Liver (tissue), 8 donors: ENCODE measurements at regions not wholly inside any gene's neighbourhood (a gene's known extent, or its start where the extent isn't known, plus 50 kb on each side); places are given as distances from the start of the nearest gene placed in this dataset.

Experiments used
- DNase-seq: peaks from one replicate; pipeline ENCODE4 v3.0.0-alpha.2; 2017; ENCODE audit warnings: low spot score
- H3K27ac ChIP-seq, 2 donors: one replicate each; pipeline ENCODE4 v1.7.0; 2013; ENCODE audit warnings: inconsistent platforms in 2 of 2, low read length in 2 of 2, control low read depth in 1 of 2, low read depth in 1 of 2, mild to moderate bottlenecking in 1 of 2
- H3K27me3 ChIP-seq, 4 donors: one replicate each; pipeline versions ENCODE4 v1.6.1 to v1.7.0; 2013; ENCODE audit warnings: low read length in 3 of 4, inconsistent platforms in 1 of 4, mild to moderate bottlenecking in 1 of 4, moderate library complexity in 1 of 4; ENCODE audit not compliant: control insufficient read depth in 4 of 4, insufficient read depth in 4 of 4
- H3K36me3 ChIP-seq, 4 donors: one replicate each; pipeline versions ENCODE4 v1.6.1 to v1.7.0; 2013; ENCODE audit warnings: low read length in 3 of 4, mild to moderate bottlenecking in 3 of 4, low read depth in 1 of 4, moderate library complexity in 1 of 4; ENCODE audit not compliant: control insufficient read depth in 4 of 4, insufficient read depth in 3 of 4
- H3K4me1 ChIP-seq, 4 donors: one replicate each; pipeline versions ENCODE4 v1.6.1 to v1.7.0; 2013; ENCODE audit warnings: low read length in 3 of 4, mild to moderate bottlenecking in 3 of 4, moderate library complexity in 1 of 4; ENCODE audit not compliant: control insufficient read depth in 4 of 4, insufficient read depth in 4 of 4
- H3K4me3 ChIP-seq, 3 donors: one replicate each; pipeline versions ENCODE4 v1.6.1 to v1.7.0; 2013; ENCODE audit warnings: low read length in 3 of 3, control low read depth in 1 of 3, low read depth in 1 of 3, mild to moderate bottlenecking in 1 of 3
- H3K9ac ChIP-seq, 2 donors: one replicate each; pipeline ENCODE4 v1.7.0; 2013; ENCODE audit warnings: low read length in 2 of 2, mild to moderate bottlenecking in 2 of 2, moderate library complexity in 2 of 2, control low read depth in 1 of 2, low read depth in 1 of 2
- H3K9me3 ChIP-seq, 4 donors: one replicate each; pipeline versions ENCODE4 v1.6.1 to v1.7.0; 2013; ENCODE audit warnings: low read length in 3 of 4; ENCODE audit not compliant: control insufficient read depth in 4 of 4
- ATF3 ChIP-seq: IDR thresholded peaks from 2 replicates; pipeline ENCODE4 v1.6.1; 2016; ENCODE audit warnings: antibody characterized with exemption
- CTCF ChIP-seq: fragments of 150-350 bp; IDR thresholded peaks from 2 replicates; pipeline ENCODE4 v1.5.1; 2017; ENCODE audit warnings: improper control_type of control experiment, low read depth, low read length; ENCODE audit not compliant: missing input control
- FOXA1 ChIP-seq: IDR thresholded peaks from 2 replicates; pipeline ENCODE4 v1.6.1; 2016; ENCODE audit warnings: antibody characterized with exemption
- FOXA2 ChIP-seq: IDR thresholded peaks from 2 replicates; pipeline ENCODE4 v1.6.1; 2016; ENCODE audit warnings: antibody characterized with exemption
- HNF4A ChIP-seq, 2 donors: conservative IDR thresholded peaks; 2 replicates each; pipeline ENCODE4 v1.6.1; 2016; ENCODE audit warnings: antibody characterized with exemption in 2 of 2, mild to moderate bottlenecking in 2 of 2
- HNF4G ChIP-seq: IDR thresholded peaks from 2 replicates; pipeline ENCODE4 v1.6.1; 2016; ENCODE audit warnings: antibody characterized with exemption
- JUND ChIP-seq, 2 donors: IDR thresholded peaks; 2 replicates each; pipeline ENCODE4 v1.6.1; 2016; ENCODE audit warnings: antibody characterized with exemption in 2 of 2
- MAX ChIP-seq: IDR thresholded peaks from 2 replicates; pipeline ENCODE4 v1.6.1; 2016; ENCODE audit warnings: antibody characterized with exemption
- NR2F2 ChIP-seq: IDR thresholded peaks from 2 replicates; pipeline ENCODE4 v1.6.1; 2016; ENCODE audit warnings: antibody characterized with exemption
- RAD21 ChIP-seq, 2 donors: IDR thresholded peaks; 2 replicates each; pipeline ENCODE4 v1.6.1; 2016; ENCODE audit warnings: antibody characterized with exemption in 2 of 2, mild to moderate bottlenecking in 2 of 2
- REST ChIP-seq: IDR thresholded peaks from 2 replicates; pipeline ENCODE4 v1.6.1; 2016; ENCODE audit warnings: antibody characterized with exemption, mild to moderate bottlenecking
- RXRA ChIP-seq, 2 donors: IDR thresholded peaks; 2 replicates each; pipeline ENCODE4 v1.6.1; 2017 to 2018; ENCODE audit warnings: antibody characterized with exemption in 2 of 2, mild to moderate bottlenecking in 1 of 2
- SP1 ChIP-seq: IDR thresholded peaks from 2 replicates; pipeline ENCODE4 v1.6.1; 2018; ENCODE audit warnings: antibody characterized with exemption, mild to moderate bottlenecking
- YY1 ChIP-seq: IDR thresholded peaks from 2 replicates; pipeline ENCODE4 v1.6.1; 2016; ENCODE audit warnings: antibody characterized with exemption, mild to moderate bottlenecking
- ZBTB33 ChIP-seq: IDR thresholded peaks from 2 replicates; pipeline ENCODE4 v1.6.1; 2016; ENCODE audit warnings: antibody characterized with exemption
- WGBS: extraction: QIAGEN DNeasy Blood & Tissue Kit; methylation state at CpG from one replicate; pipeline ENCODE4 v1.1.7; 2013; 5-methylcytosine and 5-hydroxymethylcytosine counted together
- donor health status: healthy.
- donor health status: healthy.
- donor health status: healthy.
- donor health status: healthy.
- donor health status: healthy.

GRCh38 chr17:79272666-79273219 is 198.1 kb downstream of the ENGASE start:
- Histone ChIP-seq H3K9ac (no peak overlapping the region), H3K9me3 (no peaks in the 10 kb centered on the region), H3K36me3 (no peaks in the 10 kb centered on the region), H3K27me3 (peaks cover 0 to 2% (median 0%) of the 10 kb centered on the region in 4 donors), H3K4me1 (peaks cover 0 to 16% (median 0%) of the 10 kb centered on the region in 4 donors), H3K4me3 (no peak overlapping the region), H3K27ac (no peak overlapping the region)
- no peak for DNase-seq
- TF ChIP-seq JUND (IDR thresholded peaks at IDR 0.05) (no peak), HNF4G (no peak), MAX (no peak), ATF3 (no peak), YY1 (no peak), REST (no peak), RXRA (IDR thresholded peaks at IDR 0.05) (no peak), HNF4A (conservative IDR thresholded peaks at IDR 0.05) (no peak), FOXA1 (no peak), NR2F2 (no peak), ZBTB33 (no peak)
- 61% methylated on average over 9 of the region's 9 CpGs for WGBS

GRCh38 chr17:79272220-79272619 is 197.6 kb downstream of the ENGASE start:
- Histone ChIP-seq H3K9ac (no peak overlapping the region), H3K27me3 (peaks cover 0 to 2% (median under 1%) of the 10 kb centered on the region in 4 donors), H3K4me3 (no peak overlapping the region), H3K36me3 (no peaks in the 10 kb centered on the region), H3K9me3 (no peaks in the 10 kb centered on the region), H3K27ac (no peak overlapping the region), H3K4me1 (peaks cover 0 to 16% (median 0%) of the 10 kb centered on the region in 4 donors)
- TF ChIP-seq SP1 = no peak
- no peak for TF ChIP-seq NR2F2
- TF ChIP-seq JUND (IDR thresholded peaks at IDR 0.05) = no peak
- no peak for TF ChIP-seq RAD21 (IDR thresholded peaks at IDR 0.05)
- TF ChIP-seq FOXA2 = no peak
- no peak for TF ChIP-seq CTCF
- 80% methylated on average over 9 of the region's 9 CpGs for WGBS
- DNase-seq = no peak
